ENCODE measurements at regions not wholly inside any gene's neighbourhood (a gene's known extent, or its start where the extent isn't known, plus 50 kb on each side); places are given as distances from the start of the nearest gene placed in this dataset.

DNA sequence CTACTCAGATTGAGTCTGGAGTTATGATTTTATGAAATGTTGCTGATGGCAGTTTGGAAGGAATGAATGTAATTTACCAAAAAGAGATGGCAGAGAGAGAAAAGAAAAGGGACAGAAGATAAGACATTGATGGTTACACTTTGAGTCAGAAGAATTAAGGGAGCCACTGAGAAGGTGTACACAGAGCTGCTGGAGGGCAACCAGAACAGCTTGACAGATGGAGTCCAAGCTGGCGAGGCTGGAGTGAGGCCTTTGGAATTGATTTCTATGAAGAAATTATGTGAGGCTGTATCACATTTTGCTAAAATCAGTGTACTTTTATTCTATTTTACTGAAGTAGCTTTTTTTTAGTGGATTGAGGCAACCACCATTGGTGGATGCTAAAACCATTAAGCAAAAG lies 740.5 kb downstream of the REEP3 start:
- TF ChIP-seq, protein P1, sequence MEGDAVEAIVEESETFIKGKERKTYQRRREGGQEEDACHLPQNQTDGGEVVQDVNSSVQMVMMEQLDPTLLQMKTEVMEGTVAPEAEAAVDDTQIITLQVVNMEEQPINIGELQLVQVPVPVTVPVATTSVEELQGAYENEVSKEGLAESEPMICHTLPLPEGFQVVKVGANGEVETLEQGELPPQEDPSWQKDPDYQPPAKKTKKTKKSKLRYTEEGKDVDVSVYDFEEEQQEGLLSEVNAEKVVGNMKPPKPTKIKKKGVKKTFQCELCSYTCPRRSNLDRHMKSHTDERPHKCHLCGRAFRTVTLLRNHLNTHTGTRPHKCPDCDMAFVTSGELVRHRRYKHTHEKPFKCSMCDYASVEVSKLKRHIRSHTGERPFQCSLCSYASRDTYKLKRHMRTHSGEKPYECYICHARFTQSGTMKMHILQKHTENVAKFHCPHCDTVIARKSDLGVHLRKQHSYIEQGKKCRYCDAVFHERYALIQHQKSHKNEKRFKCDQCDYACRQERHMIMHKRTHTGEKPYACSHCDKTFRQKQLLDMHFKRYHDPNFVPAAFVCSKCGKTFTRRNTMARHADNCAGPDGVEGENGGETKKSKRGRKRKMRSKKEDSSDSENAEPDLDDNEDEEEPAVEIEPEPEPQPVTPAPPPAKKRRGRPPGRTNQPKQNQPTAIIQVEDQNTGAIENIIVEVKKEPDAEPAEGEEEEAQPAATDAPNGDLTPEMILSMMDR (IDR thresholded peaks at IDR 0.05; ENCODE audit: unreplicated experiment) = no peak
- Mint-ChIP-seq H3K27me3 (ENCODE audit: insufficient read depth, unreplicated experiment) (no peaks in the 10 kb centered on the region), H3K27ac (ENCODE audit: low read depth, unreplicated experiment) (no peak overlapping the region), H3K4me3 (ENCODE audit: unreplicated experiment) (no peak overlapping the region), H3K36me3 (ENCODE audit: insufficient read depth, unreplicated experiment) (no peaks in the 10 kb centered on the region), H3K4me1 (ENCODE audit: insufficient read depth, unreplicated experiment) (peaks cover 8% of the 10 kb centered on the region), H3K9me3 (ENCODE audit: unreplicated experiment) (peaks cover 7% of the 10 kb centered on the region)
- DNase-seq (ENCODE audit: unreplicated experiment) = no peak
- ChIA-PET POLR2A (no interaction called here), CTCF (no interaction called here)
- no TSS peak for BruUV-seq (replicated peaks)
- intact Hi-C loops (cut with micrococcal nuclease) = no loop called here

DNA sequence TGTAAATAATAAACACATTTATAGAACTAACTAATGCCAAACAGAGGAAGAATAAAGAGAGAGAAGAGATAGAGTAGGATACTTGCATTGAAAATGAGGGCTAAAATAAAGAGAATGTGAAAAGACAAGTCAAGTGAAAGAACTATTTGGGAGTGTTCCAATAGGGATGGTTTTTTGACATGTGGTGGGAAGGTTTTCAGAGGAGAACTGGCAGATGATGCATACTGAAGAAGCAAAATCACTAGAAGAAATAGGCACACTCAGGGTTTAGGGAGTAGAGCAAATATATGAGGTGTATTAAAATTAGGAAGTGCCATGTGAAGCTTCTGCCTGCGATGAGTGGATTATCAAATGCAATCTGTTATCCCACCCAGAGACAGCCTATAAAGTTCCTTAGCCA lies 744.8 kb downstream of the REEP3 start:
- H3K27me3 Mint-ChIP-seq (ENCODE audit: insufficient read depth, unreplicated experiment) = no peaks in the 10 kb centered on the region
- DNase-seq (ENCODE audit: unreplicated experiment) = no peak
- H3K4me1 Mint-ChIP-seq (ENCODE audit: insufficient read depth, unreplicated experiment) = peaks cover 5% of the 10 kb centered on the region
- H3K27ac Mint-ChIP-seq (ENCODE audit: low read depth, unreplicated experiment) = no peak overlapping the region
- intact Hi-C loops (cut with micrococcal nuclease) = no loop called here
- no TSS peak for BruUV-seq (replicated peaks)
- TF ChIP-seq, protein P1 (IDR thresholded peaks at IDR 0.05; ENCODE audit: unreplicated experiment) = no peak
- no peak overlapping the region for H3K4me3 Mint-ChIP-seq (ENCODE audit: unreplicated experiment)
- peaks cover 7% of the 10 kb centered on the region for H3K9me3 Mint-ChIP-seq (ENCODE audit: unreplicated experiment)
- H3K36me3 Mint-ChIP-seq (ENCODE audit: insufficient read depth, unreplicated experiment) = no peaks in the 10 kb centered on the region
- ChIA-PET POLR2A (no interaction called here), CTCF (no interaction called here)

DNA sequence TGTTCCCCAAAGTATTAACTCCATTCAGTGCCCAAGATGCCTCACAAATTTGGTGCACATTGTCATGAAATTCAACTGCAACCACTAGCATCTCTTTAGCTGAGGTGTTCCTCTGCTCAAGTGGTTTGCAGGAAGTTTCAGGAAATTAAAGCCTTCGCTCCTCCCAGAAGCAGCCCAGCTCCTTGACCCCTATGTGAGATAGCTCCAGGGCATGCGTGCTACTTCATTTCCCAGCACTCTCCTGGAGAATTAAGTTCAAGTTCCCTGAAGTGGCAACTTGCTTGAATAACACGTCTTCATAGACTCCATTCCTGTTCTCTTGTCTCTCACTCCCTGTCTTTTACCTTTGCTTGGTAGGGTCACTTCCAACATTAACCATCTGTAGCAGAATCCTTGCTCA lies 750.3 kb downstream of the REEP3 start:
- no peaks in the 10 kb centered on the region for H3K36me3 Mint-ChIP-seq (ENCODE audit: insufficient read depth, unreplicated experiment)
- intact Hi-C loops (cut with micrococcal nuclease) = no loop called here
- TF ChIP-seq, protein P1 (IDR thresholded peaks at IDR 0.05; ENCODE audit: unreplicated experiment) = no peak
- H3K4me1 Mint-ChIP-seq (ENCODE audit: insufficient read depth, unreplicated experiment) = no peaks in the 10 kb centered on the region
- CTCF ChIA-PET = interaction anchor here (1.2 kb wide), 1 partner anchor 17 kb away, joined by 3 read pairs; no protein-coding TSS in a partner anchor
- POLR2A ChIA-PET = no interaction called here
- BruUV-seq (replicated peaks) = no TSS peak
- H3K4me3 Mint-ChIP-seq (ENCODE audit: unreplicated experiment) = no peak overlapping the region
- H3K9me3 Mint-ChIP-seq (ENCODE audit: unreplicated experiment) = no peaks in the 10 kb centered on the region
- no peak overlapping the region for H3K27ac Mint-ChIP-seq (ENCODE audit: low read depth, unreplicated experiment)
- no peak for DNase-seq (ENCODE audit: unreplicated experiment)
- no peaks in the 10 kb centered on the region for H3K27me3 Mint-ChIP-seq (ENCODE audit: insufficient read depth, unreplicated experiment)

DNA sequence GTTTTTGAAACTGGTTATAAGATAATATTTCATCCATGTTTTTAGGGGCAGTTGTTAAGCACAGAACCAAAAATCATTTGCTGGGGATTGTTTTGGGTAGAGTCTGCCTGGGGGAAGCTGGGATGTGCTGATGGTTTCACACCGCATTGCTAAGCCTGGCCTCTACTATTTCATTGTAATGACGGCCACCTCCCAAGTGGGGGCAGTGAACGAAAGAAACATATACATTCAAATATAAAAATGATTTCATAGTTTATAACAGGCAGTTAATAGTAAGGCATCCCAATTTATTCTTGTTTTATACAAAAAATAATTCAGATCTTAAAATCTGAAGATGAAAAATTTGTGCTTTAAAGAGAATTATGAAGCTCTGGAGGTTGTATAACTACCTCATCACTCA lies 750.8 kb downstream of the REEP3 start:
- ChIA-PET POLR2A (no interaction called here), CTCF (interaction anchor here (1.2 kb wide), 1 partner anchor 16 kb away, joined by 3 read pairs; no protein-coding TSS in a partner anchor)
- TF ChIP-seq, protein P1 (IDR thresholded peaks at IDR 0.05; ENCODE audit: unreplicated experiment) = no peak
- H3K4me3 Mint-ChIP-seq (ENCODE audit: unreplicated experiment) = no peak overlapping the region
- H3K4me1 Mint-ChIP-seq (ENCODE audit: insufficient read depth, unreplicated experiment) = no peaks in the 10 kb centered on the region
- H3K27ac Mint-ChIP-seq (ENCODE audit: low read depth, unreplicated experiment) = no peak overlapping the region
- H3K9me3 Mint-ChIP-seq (ENCODE audit: unreplicated experiment) = no peaks in the 10 kb centered on the region
- H3K36me3 Mint-ChIP-seq (ENCODE audit: insufficient read depth, unreplicated experiment) = no peaks in the 10 kb centered on the region
- DNase-seq (ENCODE audit: unreplicated experiment) = no peak
- intact Hi-C loops (cut with micrococcal nuclease) = no loop called here
- no TSS peak for BruUV-seq (replicated peaks)
- no peaks in the 10 kb centered on the region for H3K27me3 Mint-ChIP-seq (ENCODE audit: insufficient read depth, unreplicated experiment)

Measured in MCF 10A (cell line).